Breast epithelium (tissue), 4 donors: ENCODE measurements at regions not wholly inside any gene's neighbourhood (a gene's known extent, or its start where the extent isn't known, plus 50 kb on each side); places are given as distances from the start of the nearest gene placed in this dataset.
A peak's percentile ranks its signal among the peaks of the same experiment; 100 is the strongest.

Source experiments
- DNase-seq, 2 donors: peaks; one replicate each; pipeline ENCODE4 v3.0.0-alpha.2; 2019; ENCODE audit warnings: low spot score in 2 of 2
- H3K27ac ChIP-seq, 2 donors: fragments of 200-600 bp; sonication (generic) in 1 of 2; one replicate each; pipeline ENCODE4 v1.5.1; 2016 to 2019; ENCODE audit warnings: mild to moderate bottlenecking in 1 of 2
- H3K27me3 ChIP-seq, 2 donors: fragments of 200-600 bp; sonication (generic) in 1 of 2; one replicate each; pipeline versions ENCODE4 v1.5.1 to v1.6.0; 2017 to 2019; ENCODE audit warnings: control low read depth in 1 of 2, mild to moderate bottlenecking in 1 of 2
- H3K36me3 ChIP-seq: fragments of 200-600 bp; one replicate; pipeline ENCODE4 v1.5.1; 2019
- H3K4me1 ChIP-seq, 2 donors: fragments of 200-600 bp; sonication (generic); one replicate each; pipeline ENCODE4 v1.5.1; 2016 to 2019; ENCODE audit warnings: control low read depth in 1 of 2
- H3K4me3 ChIP-seq, 3 donors: fragments of 200-600 bp; sonication (generic); 1 replicate in 2 of 3; 2 replicates in 1 of 3; pipeline ENCODE4 v1.5.1; 2016 to 2019; ENCODE audit warnings: mild to moderate bottlenecking in 3 of 3, moderate library complexity in 2 of 3
- H3K9me3 ChIP-seq, 2 donors: fragments of 200-600 bp; sonication (generic) in 1 of 2; one replicate each; pipeline ENCODE4 v1.5.1; 2016 to 2019; ENCODE audit warnings: control low read depth in 1 of 2
- POLR2A ChIP-seq: fragments of 450-650 bp; IDR thresholded peaks from one replicate; pipeline ENCODE4 v1.6.1; 2016; ENCODE audit warnings: antibody characterized with exemption, mild to moderate bottlenecking, moderate library complexity
- POLR2AphosphoS5 ChIP-seq, 3 donors: sonication (generic); formaldehyde crosslinking; IDR thresholded peaks; one replicate each; pipeline ENCODE4 v1.6.1; 2017; ENCODE audit warnings: antibody characterized with exemption in 3 of 3
- intact Hi-C: fragments of 100-400 bp; cut with DNase I; formaldehyde crosslinking; loops from one replicate; pipeline ENCODE4 v1.15.1; 2023; ENCODE audit warnings: low total_unique reads
- TF ChIP-seq, protein P1 (sequence below), 3 donors: fragments of 450-650 bp; IDR thresholded peaks; one replicate each; pipeline ENCODE4 v1.5.1; 2016 to 2017; ENCODE audit warnings: antibody characterized with exemption in 3 of 3, mild to moderate bottlenecking in 3 of 3, moderate library complexity in 3 of 3

GRCh38 chr2:239498981-239499634 is 98.3 kb upstream of the HDAC4 start:
- Histone ChIP-seq H3K9me3 (no peaks in the 10 kb centered on the region), H3K4me3 (peak overlapping the region in 1 of 3 donors; percentile 13), H3K27me3 (no peaks in the 10 kb centered on the region), H3K4me1 (no peaks in the 10 kb centered on the region), H3K36me3 (no peaks in the 10 kb centered on the region), H3K27ac (peak overlapping the region; percentile 38 to 56)
- DNase-seq = peak in 1 of 2 donors; percentile 58
- TF ChIP-seq, protein P1, sequence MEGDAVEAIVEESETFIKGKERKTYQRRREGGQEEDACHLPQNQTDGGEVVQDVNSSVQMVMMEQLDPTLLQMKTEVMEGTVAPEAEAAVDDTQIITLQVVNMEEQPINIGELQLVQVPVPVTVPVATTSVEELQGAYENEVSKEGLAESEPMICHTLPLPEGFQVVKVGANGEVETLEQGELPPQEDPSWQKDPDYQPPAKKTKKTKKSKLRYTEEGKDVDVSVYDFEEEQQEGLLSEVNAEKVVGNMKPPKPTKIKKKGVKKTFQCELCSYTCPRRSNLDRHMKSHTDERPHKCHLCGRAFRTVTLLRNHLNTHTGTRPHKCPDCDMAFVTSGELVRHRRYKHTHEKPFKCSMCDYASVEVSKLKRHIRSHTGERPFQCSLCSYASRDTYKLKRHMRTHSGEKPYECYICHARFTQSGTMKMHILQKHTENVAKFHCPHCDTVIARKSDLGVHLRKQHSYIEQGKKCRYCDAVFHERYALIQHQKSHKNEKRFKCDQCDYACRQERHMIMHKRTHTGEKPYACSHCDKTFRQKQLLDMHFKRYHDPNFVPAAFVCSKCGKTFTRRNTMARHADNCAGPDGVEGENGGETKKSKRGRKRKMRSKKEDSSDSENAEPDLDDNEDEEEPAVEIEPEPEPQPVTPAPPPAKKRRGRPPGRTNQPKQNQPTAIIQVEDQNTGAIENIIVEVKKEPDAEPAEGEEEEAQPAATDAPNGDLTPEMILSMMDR (IDR thresholded peaks at IDR 0.05) = no peak
- TF ChIP-seq POLR2AphosphoS5 (IDR thresholded peaks at IDR 0.05) (no peak), POLR2A (no peak)
- intact Hi-C loops = no loop called here

DNA sequence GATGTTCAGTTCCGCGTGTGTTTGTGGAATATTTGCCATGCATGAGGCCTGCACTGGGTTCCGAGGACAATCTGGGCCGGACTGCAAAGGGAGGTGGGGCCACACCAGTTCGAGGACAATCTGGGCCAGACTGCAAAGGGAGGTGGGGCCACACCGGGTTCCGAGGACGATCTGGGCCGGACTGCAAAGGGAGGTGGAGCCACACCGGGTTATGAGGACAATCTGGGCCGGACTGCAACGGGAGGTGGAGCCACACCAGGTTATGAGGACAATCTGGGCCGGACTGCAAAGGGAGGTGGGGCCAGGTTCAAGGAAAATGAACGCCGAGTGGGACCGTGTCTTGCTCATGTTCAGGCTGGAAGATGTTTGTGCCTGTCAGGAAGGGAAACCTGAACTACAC is 97.8 kb upstream of the HDAC4 start:
- Histone ChIP-seq H3K9me3 (no peaks in the 10 kb centered on the region), H3K27me3 (no peaks in the 10 kb centered on the region), H3K4me1 (no peaks in the 10 kb centered on the region), H3K36me3 (no peaks in the 10 kb centered on the region), H3K27ac (no peak overlapping the region), H3K4me3 (no peak overlapping the region)
- intact Hi-C loops = no loop called here
- no peak for DNase-seq
- no peak for TF ChIP-seq POLR2A
- TF ChIP-seq, protein P1 (IDR thresholded peaks at IDR 0.05) = no peak
- TF ChIP-seq POLR2AphosphoS5 (IDR thresholded peaks at IDR 0.05) = no peak

GRCh38 chr2:239496700-239497099 is 95.9 kb upstream of the HDAC4 start:
- H3K4me1 ChIP-seq = no peaks in the 10 kb centered on the region
- DNase-seq = no peak
- TF ChIP-seq, protein P1 (IDR thresholded peaks at IDR 0.05) = no peak
- TF ChIP-seq POLR2A = no peak
- TF ChIP-seq POLR2AphosphoS5 (IDR thresholded peaks at IDR 0.05) = no peak
- no peaks in the 10 kb centered on the region for H3K36me3 ChIP-seq
- H3K4me3 ChIP-seq = no peak overlapping the region
- H3K9me3 ChIP-seq = no peaks in the 10 kb centered on the region
- intact Hi-C loops = no loop called here
- no peaks in the 10 kb centered on the region for H3K27me3 ChIP-seq
- no peak overlapping the region for H3K27ac ChIP-seq

DNA sequence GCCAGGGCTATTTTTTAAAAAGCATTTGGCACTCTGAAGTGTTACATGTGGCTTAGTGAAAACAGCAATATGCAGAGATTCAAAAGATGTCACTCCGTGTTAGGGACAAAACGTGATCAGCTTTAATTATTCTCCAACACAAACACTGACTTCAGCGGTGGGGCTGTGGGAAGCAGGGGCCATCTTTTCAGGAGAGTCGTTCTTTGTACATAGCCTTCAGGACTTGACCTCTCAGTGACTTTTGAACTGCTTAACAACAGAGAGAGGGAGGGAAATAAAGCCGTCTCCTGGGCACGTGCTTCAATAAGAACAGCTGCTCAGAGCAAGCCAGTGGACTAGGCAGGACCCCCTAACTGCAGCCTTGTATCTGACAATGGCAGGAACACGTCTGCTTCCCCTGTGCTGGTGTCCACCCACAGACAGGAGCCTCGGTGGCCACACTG is 95.0 kb upstream of the HDAC4 start:
- DNase-seq = no peak
- TF ChIP-seq POLR2AphosphoS5 (IDR thresholded peaks at IDR 0.05) = no peak
- TF ChIP-seq, protein P1 (IDR thresholded peaks at IDR 0.05) = no peak
- TF ChIP-seq POLR2A = no peak
- intact Hi-C loops = no loop called here
- H3K36me3 ChIP-seq = no peaks in the 10 kb centered on the region
- no peak overlapping the region for H3K27ac ChIP-seq
- no peak overlapping the region for H3K4me3 ChIP-seq
- H3K9me3 ChIP-seq = no peaks in the 10 kb centered on the region
- H3K27me3 ChIP-seq = no peaks in the 10 kb centered on the region
- H3K4me1 ChIP-seq = no peaks in the 10 kb centered on the region

- Histone ChIP-seq H3K27ac (no peak overlapping the region), H3K36me3 (no peaks in the 10 kb centered on the region), H3K27me3 (no peaks in the 10 kb centered on the region), H3K4me1 (no peaks in the 10 kb centered on the region), H3K9me3 (no peaks in the 10 kb centered on the region), H3K4me3 (no peak overlapping the region)
- DNase-seq = no peak
- intact Hi-C loops = no loop called here
- TF ChIP-seq POLR2AphosphoS5 (IDR thresholded peaks at IDR 0.05) = no peak
- no peak for TF ChIP-seq POLR2A
- TF ChIP-seq, protein P1 (IDR thresholded peaks at IDR 0.05) = no peak
These were observed 94.4 kb upstream of the HDAC4 start for GRCh38 chr2:239495175-239495574.
